H9 (cell line): ENCODE measurements at regions not wholly inside any gene's neighbourhood (a gene's known extent, or its start where the extent isn't known, plus 50 kb on each side); places are given as distances from the start of the nearest gene placed in this dataset.
A peak's percentile ranks its signal among the peaks of the same experiment; 100 is the strongest.

Experiments used
- DNase-seq: peaks from one replicate; pipeline ENCODE4 v3.0.0-alpha.2; 2017
- H2AFZ ChIP-seq: one replicate; pipeline ENCODE4 v1.6.1; 2013; ENCODE audit warnings: mild to moderate bottlenecking, low read length, control low read depth, moderate library complexity
- H2AK5ac ChIP-seq: 2 replicates; pipeline ENCODE4 v1.6.1; 2013; ENCODE audit warnings: low read length, control low read depth, mixed read lengths; ENCODE audit not compliant: insufficient read length
- H2BK120ac ChIP-seq: one replicate; pipeline ENCODE4 v1.6.1; 2013; ENCODE audit warnings: low read depth, mild to moderate bottlenecking, low read length, control low read depth, inconsistent platforms; ENCODE audit not compliant: poor library complexity, severe bottlenecking
- H2BK12ac ChIP-seq: 2 replicates; pipeline ENCODE4 v1.6.1; 2013; ENCODE audit warnings: low read length, control low read depth, mixed read lengths, low read depth; ENCODE audit not compliant: insufficient read length
- H2BK15ac ChIP-seq: 2 replicates; pipeline ENCODE4 v1.6.1; 2013; ENCODE audit warnings: low read depth, low read length, control low read depth
- H2BK20ac ChIP-seq: one replicate; pipeline ENCODE4 v1.6.1; 2013; ENCODE audit warnings: low read depth, mild to moderate bottlenecking, low read length, control low read depth, inconsistent platforms; ENCODE audit not compliant: poor library complexity, severe bottlenecking
- H2BK5ac ChIP-seq: 2 replicates; pipeline ENCODE4 v1.6.1; 2013; ENCODE audit warnings: low read length, control low read depth, mixed read lengths; ENCODE audit not compliant: insufficient read length
- H3K14ac ChIP-seq: 2 replicates; pipeline ENCODE4 v1.6.1; 2013; ENCODE audit warnings: low read length, control low read depth; ENCODE audit not compliant: insufficient read depth
- H3K18ac ChIP-seq: 2 replicates; pipeline ENCODE4 v1.6.1; 2013; ENCODE audit warnings: low read depth, mild to moderate bottlenecking, mixed read lengths, low read length, control low read depth; ENCODE audit not compliant: insufficient read length
- H3K23ac ChIP-seq: 2 replicates; pipeline ENCODE4 v1.6.1; 2013; ENCODE audit warnings: low read length, control low read depth, mixed read lengths, low read depth; ENCODE audit not compliant: insufficient read length
- H3K23me2 ChIP-seq: 2 replicates; pipeline ENCODE4 v1.6.1; 2013; ENCODE audit warnings: low read depth, mild to moderate bottlenecking, mixed read lengths, low read length, control low read depth; ENCODE audit not compliant: insufficient read length, poor library complexity, severe bottlenecking
- H3K27ac ChIP-seq: 2 replicates; pipeline ENCODE4 v1.5.1; 2013; ENCODE audit warnings: low read length, control low read depth, mixed read lengths, low read depth; ENCODE audit not compliant: insufficient read length
- H3K27me3 ChIP-seq: 2 replicates; pipeline ENCODE4 v1.6.1; 2013; ENCODE audit warnings: low read length, control low read depth, inconsistent platforms; ENCODE audit not compliant: insufficient read depth
- H3K4ac ChIP-seq: 2 replicates; pipeline ENCODE4 v1.6.1; 2013; ENCODE audit warnings: low read depth, mild to moderate bottlenecking, control low read depth, inconsistent platforms, low read length, moderate library complexity
- H3K4me1 ChIP-seq: 2 replicates; pipeline ENCODE4 v1.6.1; 2013; ENCODE audit warnings: low read length, control low read depth, inconsistent platforms; ENCODE audit not compliant: insufficient read depth
- H3K4me2 ChIP-seq: 2 replicates; pipeline ENCODE4 v1.6.1; 2013; ENCODE audit warnings: low read length, control low read depth, mixed read lengths; ENCODE audit not compliant: insufficient read length, insufficient read depth
- H3K56ac ChIP-seq: 2 replicates; pipeline ENCODE4 v1.6.1; 2013; ENCODE audit warnings: low read depth, mild to moderate bottlenecking, mixed read lengths, low read length, control low read depth; ENCODE audit not compliant: insufficient read length
- H3K79me1 ChIP-seq: 2 replicates; pipeline ENCODE4 v1.6.1; 2013; ENCODE audit warnings: low read depth, mild to moderate bottlenecking, moderate library complexity, low read length, control low read depth, inconsistent platforms; ENCODE audit not compliant: insufficient read depth, poor library complexity, severe bottlenecking
- H3K79me2 ChIP-seq: 2 replicates; pipeline ENCODE4 v1.6.1; 2013; ENCODE audit warnings: low read length, control low read depth, inconsistent platforms; ENCODE audit not compliant: insufficient read depth
- H3K9ac ChIP-seq: 2 replicates; pipeline ENCODE4 v1.6.1; 2013; ENCODE audit warnings: low read length, control low read depth, mixed read lengths; ENCODE audit not compliant: insufficient read length; ENCODE audit errors: extremely low read depth
- H3K9me3 ChIP-seq: one replicate; pipeline ENCODE4 v1.6.1; 2013; ENCODE audit warnings: low read depth, low read length, inconsistent platforms; ENCODE audit not compliant: control insufficient read depth
- H3T11ph ChIP-seq: one replicate; pipeline ENCODE4 v1.6.1; 2013; ENCODE audit warnings: mild to moderate bottlenecking, low read length, control low read depth, inconsistent platforms
- H4K20me1 ChIP-seq: one replicate; pipeline ENCODE4 v1.6.1; 2013; ENCODE audit not compliant: control insufficient read depth, insufficient read length, insufficient read depth
- H4K5ac ChIP-seq: 2 replicates; pipeline ENCODE4 v1.6.1; 2013; ENCODE audit warnings: low read depth, mild to moderate bottlenecking, mixed read lengths, low read length, control low read depth; ENCODE audit not compliant: insufficient read length
- H4K8ac ChIP-seq: replicated peaks from 2 replicates; pipeline ENCODE4 v1.6.1; 2013; ENCODE audit warnings: low read length, control low read depth, mixed read lengths, low read depth; ENCODE audit not compliant: insufficient read length
- H4K91ac ChIP-seq: 2 replicates; pipeline ENCODE4 v1.6.1; 2013; ENCODE audit warnings: low read depth, mild to moderate bottlenecking, moderate library complexity, mixed read lengths, low read length, control low read depth; ENCODE audit not compliant: insufficient read length
- H3K27ac Mint-ChIP-seq, 3 experiments: 2 replicates in 2 of 3; 3 replicates in 1 of 3; pipeline ENCODE4 v1.8.0; 2020 to 2021; ENCODE audit warnings: mixed read lengths in 3 of 3, mild to moderate bottlenecking in 1 of 3, moderate library complexity in 1 of 3
- H3K27me3 Mint-ChIP-seq: 2 replicates; pipeline ENCODE4 v1.8.0; 2021; ENCODE audit warnings: low read depth, mild to moderate bottlenecking, moderate library complexity, mixed read lengths
- H3K36me3 Mint-ChIP-seq, 3 experiments: 2 replicates in 2 of 3; 3 replicates in 1 of 3; pipeline ENCODE4 v1.8.0; 2020 to 2021; ENCODE audit warnings: low read depth in 3 of 3, mixed read lengths in 3 of 3; ENCODE audit not compliant: insufficient read depth in 1 of 3
- H3K4me1 Mint-ChIP-seq, 2 experiments: 2 replicates each; pipeline ENCODE4 v1.8.0; 2020; ENCODE audit warnings: mixed read lengths in 2 of 2
- H3K4me3 Mint-ChIP-seq, 2 experiments: 2 replicates in 1 of 2; 3 replicates in 1 of 2; pipeline ENCODE4 v1.8.0; 2020 to 2021; ENCODE audit warnings: mild to moderate bottlenecking in 2 of 2, mixed read lengths in 2 of 2, moderate library complexity in 1 of 2
- H3K9me3 Mint-ChIP-seq, 2 experiments: 2 replicates in 1 of 2; 3 replicates in 1 of 2; pipeline ENCODE4 v1.8.0; 2020; ENCODE audit warnings: mild to moderate bottlenecking in 2 of 2, mixed read lengths in 2 of 2, moderate library complexity in 1 of 2
- WGBS: extraction: QIAGEN DNeasy Blood & Tissue Kit; methylation state at CpG from one replicate; pipeline ENCODE4 v1.1.7; 2013; ENCODE audit warnings: missing lambda C conversion rate, low lambda C conversion rate, mixed read lengths; ENCODE audit not compliant: insufficient read length; ENCODE audit errors: extremely low coverage; 5-methylcytosine and 5-hydroxymethylcytosine counted together
- TF ChIP-seq, protein P1 (sequence below): fragments of 200-600 bp; sonication (generic); conservative IDR thresholded peaks from 3 replicates; pipeline ENCODE4 v1.8.0; 2021; ENCODE audit warnings: antibody characterized with exemption, mild to moderate bottlenecking

DNA sequence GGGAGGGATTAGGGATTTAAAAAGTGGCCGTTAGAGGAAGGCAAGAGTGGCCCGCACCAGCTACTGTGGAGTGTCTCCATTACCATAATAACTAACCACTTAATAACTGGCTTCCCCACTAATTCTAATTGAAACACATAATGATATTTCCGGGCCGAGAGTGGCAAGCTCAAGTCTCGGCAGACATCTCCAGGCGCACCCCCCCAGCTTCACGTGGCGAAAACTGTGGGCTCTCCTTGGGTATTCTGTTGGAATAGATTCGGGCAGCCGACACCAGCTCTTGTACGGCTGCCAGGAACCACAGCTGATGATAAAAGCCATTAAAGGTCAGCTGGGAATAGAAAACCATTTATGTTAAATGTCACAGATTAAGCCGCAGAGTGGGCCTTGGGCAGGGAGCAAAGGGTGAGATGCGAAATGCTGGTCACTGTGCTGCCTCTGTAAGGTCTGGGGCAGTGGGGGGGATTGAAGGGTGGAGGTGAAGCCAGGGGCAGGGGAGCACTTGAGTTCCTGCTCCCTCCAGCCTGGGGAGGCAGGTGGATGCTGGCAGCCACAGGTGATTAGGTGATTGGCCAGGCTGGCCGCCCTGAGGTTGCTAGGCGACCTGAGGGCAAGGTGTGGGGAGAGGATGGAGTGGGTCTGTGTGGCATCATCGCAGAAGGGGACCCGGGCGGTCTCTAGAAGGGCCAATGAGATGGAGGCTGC lies 115.6 kb upstream of the SDK2 start:
- Mint-ChIP-seq H3K4me1 (peaks cover 21 to 30% of the 10 kb centered on the region in 2 experiments), H3K4me3 (peak overlapping the region in 1 of 2 experiments; percentile 51; a peak in 2 of 5 replicates), H3K27me3 (peaks cover 14% of the 10 kb centered on the region), H3K27ac (no peak overlapping the region), H3K9me3 (no peaks in the 10 kb centered on the region), H3K36me3 (no peaks in the 10 kb centered on the region)
- H3K18ac ChIP-seq: no peak overlapping the region
- no peak overlapping the region for H3K14ac ChIP-seq
- no peaks in the 10 kb centered on the region for H3K79me1 ChIP-seq
- no peak overlapping the region for H2BK15ac ChIP-seq
- H3K4me1 ChIP-seq: no peaks in the 10 kb centered on the region; the same call in 1 of the 2 replicates
- H2BK12ac ChIP-seq: no peak overlapping the region
- no peak overlapping the region for H4K8ac ChIP-seq
- no peak overlapping the region for H4K5ac ChIP-seq
- no peak for DNase-seq
- no peak overlapping the region for H2AK5ac ChIP-seq
- H4K20me1 ChIP-seq: no peaks in the 10 kb centered on the region
- H3K9ac ChIP-seq: no peak overlapping the region
- H3K9me3 ChIP-seq: no peaks in the 10 kb centered on the region
- H3K79me2 ChIP-seq: no peaks in the 10 kb centered on the region
- no peak overlapping the region for H2BK120ac ChIP-seq
- no peak overlapping the region for H2BK5ac ChIP-seq
- no peak overlapping the region for H4K91ac ChIP-seq
- no peak overlapping the region for H2AFZ ChIP-seq
- no peaks in the 10 kb centered on the region for H3K27me3 ChIP-seq
- H3K56ac ChIP-seq: no peak overlapping the region
- no peak overlapping the region for H3K27ac ChIP-seq
- peak overlapping the region; percentile 30 for H3K4me2 ChIP-seq
- H2BK20ac ChIP-seq: no peak overlapping the region
- TF ChIP-seq, protein P1, sequence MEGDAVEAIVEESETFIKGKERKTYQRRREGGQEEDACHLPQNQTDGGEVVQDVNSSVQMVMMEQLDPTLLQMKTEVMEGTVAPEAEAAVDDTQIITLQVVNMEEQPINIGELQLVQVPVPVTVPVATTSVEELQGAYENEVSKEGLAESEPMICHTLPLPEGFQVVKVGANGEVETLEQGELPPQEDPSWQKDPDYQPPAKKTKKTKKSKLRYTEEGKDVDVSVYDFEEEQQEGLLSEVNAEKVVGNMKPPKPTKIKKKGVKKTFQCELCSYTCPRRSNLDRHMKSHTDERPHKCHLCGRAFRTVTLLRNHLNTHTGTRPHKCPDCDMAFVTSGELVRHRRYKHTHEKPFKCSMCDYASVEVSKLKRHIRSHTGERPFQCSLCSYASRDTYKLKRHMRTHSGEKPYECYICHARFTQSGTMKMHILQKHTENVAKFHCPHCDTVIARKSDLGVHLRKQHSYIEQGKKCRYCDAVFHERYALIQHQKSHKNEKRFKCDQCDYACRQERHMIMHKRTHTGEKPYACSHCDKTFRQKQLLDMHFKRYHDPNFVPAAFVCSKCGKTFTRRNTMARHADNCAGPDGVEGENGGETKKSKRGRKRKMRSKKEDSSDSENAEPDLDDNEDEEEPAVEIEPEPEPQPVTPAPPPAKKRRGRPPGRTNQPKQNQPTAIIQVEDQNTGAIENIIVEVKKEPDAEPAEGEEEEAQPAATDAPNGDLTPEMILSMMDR: no peak
- H3T11ph ChIP-seq: no peak overlapping the region
- H3K23me2 ChIP-seq: no peaks in the 10 kb centered on the region
- no peak overlapping the region for H3K4ac ChIP-seq
- no CpG with 5 or more reads among the region's 18 CpGs for WGBS
- no peak overlapping the region for H3K23ac ChIP-seq
